ENCODE measurements at regions not wholly inside any gene's neighbourhood (a gene's known extent, or its start where the extent isn't known, plus 50 kb on each side); places are given as distances from the start of the nearest gene placed in this dataset.

DNA sequence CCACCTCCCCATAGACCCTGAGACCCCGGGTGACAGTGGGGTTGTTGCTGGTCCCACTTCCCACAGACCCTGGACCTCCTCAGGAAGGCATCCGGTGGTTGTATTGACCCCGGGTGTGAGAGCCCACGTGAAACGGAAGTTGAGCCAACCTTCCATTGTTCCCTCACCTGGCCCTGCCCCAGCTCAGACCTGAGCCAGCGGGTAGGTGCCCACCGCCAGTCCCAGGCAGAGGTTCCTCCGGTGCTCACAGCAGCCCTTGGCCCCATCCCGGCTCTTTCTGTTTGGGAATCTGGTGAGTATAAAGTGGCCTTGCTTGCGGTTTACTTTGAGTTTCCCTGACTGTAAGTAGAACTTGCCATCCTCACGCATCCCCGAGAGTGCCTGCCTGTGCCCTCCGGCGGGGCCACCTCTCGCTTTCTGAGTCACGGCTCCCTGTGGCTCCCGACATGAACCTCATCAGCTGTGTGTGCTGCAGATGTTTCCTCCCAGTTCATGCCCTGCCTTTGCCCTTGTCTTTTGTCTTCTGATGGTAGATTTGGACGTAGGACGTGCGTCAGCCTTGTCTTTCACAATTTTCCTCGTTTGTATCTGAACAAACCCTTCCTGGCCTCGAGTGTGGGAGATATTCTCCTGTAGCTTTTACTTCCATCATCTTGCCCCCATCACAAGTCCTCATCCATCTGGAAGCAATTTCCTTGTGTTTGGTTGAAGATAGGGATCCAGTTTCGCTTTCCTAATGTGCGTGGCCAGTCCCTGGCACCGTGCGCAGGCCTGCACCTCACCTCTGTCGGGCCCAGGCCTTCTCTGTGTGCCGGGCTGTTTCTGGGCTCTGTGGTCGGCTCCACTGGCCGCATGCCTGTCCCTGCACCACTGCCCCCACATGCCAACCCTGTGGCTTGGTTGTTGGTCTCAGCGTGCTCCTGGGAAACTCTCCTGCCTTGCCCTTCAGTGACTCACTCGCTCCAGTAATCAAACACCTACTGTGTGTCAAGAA, 76.0 kb downstream of the METRNL start:
- Histone ChIP-seq H3K9ac (no peak overlapping the region), H3K36me3 (ENCODE audit: insufficient read depth) (no peaks in the 10 kb centered on the region), H3K27ac (no peak overlapping the region), H3K79me2 (ENCODE audit: insufficient read depth, low read depth) (no peaks in the 10 kb centered on the region), H3K4me1 (ENCODE audit: low read depth, poor library complexity, severe bottlenecking) (no peaks in the 10 kb centered on the region), H2AFZ (ENCODE audit: low read depth) (no peak overlapping the region), H3K27me3 (ENCODE audit: insufficient read depth, low read depth) (peaks cover 76% of the 10 kb centered on the region), H3K4me2 (no peak overlapping the region), H4K20me1 (ENCODE audit: insufficient read depth) (no peaks in the 10 kb centered on the region), H3K4me3 (IDR thresholded peaks at IDR 0.05; ENCODE audit: insufficient read depth, low read depth, low read length) (no peak overlapping the region)
- TF ChIP-seq, protein P1, sequence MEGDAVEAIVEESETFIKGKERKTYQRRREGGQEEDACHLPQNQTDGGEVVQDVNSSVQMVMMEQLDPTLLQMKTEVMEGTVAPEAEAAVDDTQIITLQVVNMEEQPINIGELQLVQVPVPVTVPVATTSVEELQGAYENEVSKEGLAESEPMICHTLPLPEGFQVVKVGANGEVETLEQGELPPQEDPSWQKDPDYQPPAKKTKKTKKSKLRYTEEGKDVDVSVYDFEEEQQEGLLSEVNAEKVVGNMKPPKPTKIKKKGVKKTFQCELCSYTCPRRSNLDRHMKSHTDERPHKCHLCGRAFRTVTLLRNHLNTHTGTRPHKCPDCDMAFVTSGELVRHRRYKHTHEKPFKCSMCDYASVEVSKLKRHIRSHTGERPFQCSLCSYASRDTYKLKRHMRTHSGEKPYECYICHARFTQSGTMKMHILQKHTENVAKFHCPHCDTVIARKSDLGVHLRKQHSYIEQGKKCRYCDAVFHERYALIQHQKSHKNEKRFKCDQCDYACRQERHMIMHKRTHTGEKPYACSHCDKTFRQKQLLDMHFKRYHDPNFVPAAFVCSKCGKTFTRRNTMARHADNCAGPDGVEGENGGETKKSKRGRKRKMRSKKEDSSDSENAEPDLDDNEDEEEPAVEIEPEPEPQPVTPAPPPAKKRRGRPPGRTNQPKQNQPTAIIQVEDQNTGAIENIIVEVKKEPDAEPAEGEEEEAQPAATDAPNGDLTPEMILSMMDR (conservative IDR thresholded peaks at IDR 0.05; ENCODE audit: low read depth, low read length): no peak

GRCh38 chr17:83156408-83156807, 77.0 kb downstream of the METRNL start:
- Histone ChIP-seq H4K20me1 (ENCODE audit: insufficient read depth) (no peaks in the 10 kb centered on the region), H3K27ac (no peak overlapping the region), H3K4me3 (IDR thresholded peaks at IDR 0.05; ENCODE audit: insufficient read depth, low read depth, low read length) (no peak overlapping the region), H3K9ac (no peak overlapping the region), H3K27me3 (ENCODE audit: insufficient read depth, low read depth) (peaks cover 76% of the 10 kb centered on the region), H2AFZ (ENCODE audit: low read depth) (no peak overlapping the region), H3K79me2 (ENCODE audit: insufficient read depth, low read depth) (no peaks in the 10 kb centered on the region), H3K36me3 (ENCODE audit: insufficient read depth) (no peaks in the 10 kb centered on the region), H3K4me1 (ENCODE audit: low read depth, poor library complexity, severe bottlenecking) (no peaks in the 10 kb centered on the region), H3K4me2 (no peak overlapping the region)
- TF ChIP-seq, protein P1 (conservative IDR thresholded peaks at IDR 0.05; ENCODE audit: low read depth, low read length): no peak

- TF ChIP-seq, protein P1 (conservative IDR thresholded peaks at IDR 0.05; ENCODE audit: low read depth, low read length): no peak
- Histone ChIP-seq H3K27me3 (ENCODE audit: insufficient read depth, low read depth) (peaks cover 87% of the 10 kb centered on the region), H3K27ac (no peak overlapping the region), H2AFZ (ENCODE audit: low read depth) (no peak overlapping the region), H3K79me2 (ENCODE audit: insufficient read depth, low read depth) (no peaks in the 10 kb centered on the region), H3K36me3 (ENCODE audit: insufficient read depth) (no peaks in the 10 kb centered on the region), H3K4me2 (no peak overlapping the region), H4K20me1 (ENCODE audit: insufficient read depth) (no peaks in the 10 kb centered on the region), H3K4me1 (ENCODE audit: low read depth, poor library complexity, severe bottlenecking) (no peaks in the 10 kb centered on the region), H3K4me3 (IDR thresholded peaks at IDR 0.05; ENCODE audit: insufficient read depth, low read depth, low read length) (no peak overlapping the region), H3K9ac (no peak overlapping the region)
These were observed 80.0 kb downstream of the METRNL start for GRCh38 chr17:83159204-83160049.

DNA sequence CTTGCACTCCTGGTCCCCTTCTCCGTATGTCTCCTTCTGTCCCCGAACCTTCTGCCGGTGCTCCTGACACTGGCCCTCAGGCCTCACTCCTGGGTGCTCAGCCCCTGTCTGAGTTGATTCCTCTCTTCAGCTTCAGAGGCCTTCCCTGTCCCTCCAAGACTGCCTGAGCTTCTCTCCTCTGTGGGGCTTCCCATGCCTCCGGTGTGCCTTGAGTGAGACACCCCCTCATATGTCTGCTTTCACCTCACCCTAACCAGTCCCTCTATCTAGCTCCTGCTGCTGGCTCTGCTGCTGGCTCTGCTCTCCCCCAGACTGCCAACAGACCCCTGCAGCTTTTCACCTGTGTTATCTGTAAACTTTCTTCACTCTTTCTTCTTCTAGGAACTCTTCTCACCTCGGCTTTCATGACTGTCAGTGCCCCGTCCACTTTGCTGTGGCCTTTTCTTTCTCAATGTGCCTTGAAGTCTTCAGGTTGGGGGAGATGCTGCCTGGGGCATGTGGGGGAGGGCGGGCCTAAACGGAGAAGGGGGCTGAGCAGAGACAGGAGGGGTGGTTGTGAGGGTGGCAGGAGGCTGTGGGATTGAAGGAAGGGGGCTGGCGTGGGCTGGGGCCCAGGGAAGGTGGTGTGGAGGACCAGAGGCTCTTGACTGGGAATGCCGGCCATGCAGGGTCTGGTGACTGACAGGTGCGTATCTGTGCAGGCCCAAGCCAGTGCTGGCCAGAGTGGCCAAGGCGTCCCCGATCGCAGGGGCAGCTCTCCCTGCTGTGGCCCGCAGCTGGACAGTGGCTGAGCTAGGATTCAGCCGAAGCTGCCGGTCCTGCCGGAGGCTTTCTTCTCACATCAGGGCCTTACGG, 81.3 kb downstream of the METRNL start:
- Histone ChIP-seq H3K27ac (no peak overlapping the region), H3K4me2 (no peak overlapping the region), H3K27me3 (ENCODE audit: insufficient read depth, low read depth) (peaks cover 87% of the 10 kb centered on the region), H3K79me2 (ENCODE audit: insufficient read depth, low read depth) (no peaks in the 10 kb centered on the region), H3K36me3 (ENCODE audit: insufficient read depth) (no peaks in the 10 kb centered on the region), H4K20me1 (ENCODE audit: insufficient read depth) (no peaks in the 10 kb centered on the region), H3K4me1 (ENCODE audit: low read depth, poor library complexity, severe bottlenecking) (no peaks in the 10 kb centered on the region), H2AFZ (ENCODE audit: low read depth) (no peak overlapping the region), H3K4me3 (IDR thresholded peaks at IDR 0.05; ENCODE audit: insufficient read depth, low read depth, low read length) (no peak overlapping the region), H3K9ac (no peak overlapping the region)
- TF ChIP-seq, protein P1 (conservative IDR thresholded peaks at IDR 0.05; ENCODE audit: low read depth, low read length): no peak
